NCI-H1105 (cell line): ENCODE measurements at regions not wholly inside any gene's neighbourhood (a gene's known extent, or its start where the extent isn't known, plus 50 kb on each side); places are given as distances from the start of the nearest gene placed in this dataset.
A peak's percentile ranks its signal among the peaks of the same experiment; 100 is the strongest.

Experiments
- DNase-seq: peaks from one replicate; lab custom pipeline; 2025; lab: John Stamatoyannopoulos, UW

- DNase-seq, result no peak
Measured at GRCh38 chr16:74031551-74031950, 265.1 kb upstream of the PSMD7 start.

- DNase-seq, result no peak
Measured at GRCh38 chr16:74030000-74030706, 266.5 kb upstream of the PSMD7 start.

GRCh38 chr16:74029115-74029792 is 267.4 kb upstream of the PSMD7 start:
- no peak for DNase-seq

- DNase-seq, result no peak
Measured at GRCh38 chr16:74026373-74027281, 270.0 kb upstream of the PSMD7 start.

GRCh38 chr16:74024953-74025352 is 271.7 kb upstream of the PSMD7 start:
- DNase-seq, result no peak

GRCh38 chr16:74020095-74020670 is 276.4 kb upstream of the PSMD7 start:
- DNase-seq, result no peak

GRCh38 chr16:74019612-74020011 is 277.0 kb upstream of the PSMD7 start:
- no peak for DNase-seq

- no peak for DNase-seq
Measured at GRCh38 chr16:74015953-74016352, 280.7 kb upstream of the PSMD7 start.

- no peak for DNase-seq
Measured at GRCh38 chr16:73998707-73999106, 297.9 kb upstream of the PSMD7 start.

GRCh38 chr16:73997971-73998370 is 298.6 kb upstream of the PSMD7 start:
- DNase-seq, result no peak

- DNase-seq, result no peak
Measured at GRCh38 chr16:73997340-73997711, 299.3 kb upstream of the PSMD7 start.

- no peak for DNase-seq
Measured at GRCh38 chr16:73996624-73997339, 299.8 kb upstream of the PSMD7 start.

- DNase-seq, result no peak
Measured at GRCh38 chr16:73993878-73994277, 302.7 kb upstream of the PSMD7 start.

GRCh38 chr16:73978407-73978784 is 318.2 kb upstream of the PSMD7 start:
- DNase-seq, result no peak

GRCh38 chr16:73976644-73977043 is 320.0 kb upstream of the PSMD7 start:
- no peak for DNase-seq

- DNase-seq, result no peak
Measured at GRCh38 chr16:73973174-73973573, 323.4 kb upstream of the PSMD7 start.

GRCh38 chr16:73966851-73967250 is 329.8 kb upstream of the PSMD7 start:
- no peak for DNase-seq

GRCh38 chr16:73965591-73965990 is 331.0 kb upstream of the PSMD7 start:
- no peak for DNase-seq

GRCh38 chr16:73956587-73957494 is 339.8 kb upstream of the PSMD7 start:
- DNase-seq, result peak; percentile 1

- DNase-seq, result no peak
Measured at GRCh38 chr16:73955702-73956101, 340.9 kb upstream of the PSMD7 start.

- DNase-seq, result no peak
Measured at GRCh38 chr16:73955255-73955654, 341.4 kb upstream of the PSMD7 start.
